Middle frontal gyrus (tissue), 1 donor: ENCODE measurements at regions not wholly inside any gene's neighbourhood (a gene's known extent, or its start where the extent isn't known, plus 50 kb on each side); places are given as distances from the start of the nearest gene placed in this dataset.

Experiments used
- DNase-seq: peaks from one replicate; pipeline ENCODE4 v3.0.0-alpha.2; 2015; ENCODE audit warnings: low spot score; ENCODE audit errors: extremely low spot score

- DNase-seq = no peak
These were observed 76.6 kb upstream of the ITGA4 start for GRCh38 chr2:181380581-181380980.

- no peak for DNase-seq
These were observed 72.3 kb upstream of the ITGA4 start for GRCh38 chr2:181384923-181385322.

- DNase-seq = no peak
These were observed 67.7 kb upstream of the ITGA4 start for GRCh38 chr2:181389524-181389923.

- no peak for DNase-seq
These were observed 63.7 kb upstream of the ITGA4 start for GRCh38 chr2:181393472-181393871.

GRCh38 chr2:181394741-181395437 lies 62.3 kb upstream of the ITGA4 start:
- no peak for DNase-seq

- no peak for DNase-seq
These were observed 61.3 kb upstream of the ITGA4 start for GRCh38 chr2:181395851-181396250.

- DNase-seq = no peak
These were observed 60.7 kb upstream of the ITGA4 start for GRCh38 chr2:181396256-181397123.

- DNase-seq = no peak
These were observed 59.9 kb upstream of the ITGA4 start for GRCh38 chr2:181397331-181397730.

GRCh38 chr2:181398000-181398399 lies 59.2 kb upstream of the ITGA4 start:
- DNase-seq = no peak

- DNase-seq = no peak
These were observed 58.2 kb upstream of the ITGA4 start for GRCh38 chr2:181399027-181399426.

GRCh38 chr2:181404472-181404871 lies 52.7 kb upstream of the ITGA4 start:
- DNase-seq = no peak

GRCh38 chr2:181407171-181407570 lies 50.0 kb upstream of the ITGA4 start:
- no peak for DNase-seq
